Endodermal cell (in vitro differentiated cells): ENCODE measurements at regions not wholly inside any gene's neighbourhood (a gene's known extent, or its start where the extent isn't known, plus 50 kb on each side); places are given as distances from the start of the nearest gene placed in this dataset.
A peak's percentile ranks its signal among the peaks of the same experiment; 100 is the strongest.

ENCODE experiments used
- DNase-seq: peaks from one replicate; pipeline ENCODE4 v3.0.0-alpha.2; 2017
- H3K27ac ChIP-seq: 2 replicates; pipeline ENCODE4 v1.5.1; 2013; ENCODE audit warnings: mild to moderate bottlenecking, low read depth, low read length, moderate library complexity
- H3K27me3 ChIP-seq: 2 replicates; pipeline ENCODE4 v1.6.1; 2013; ENCODE audit warnings: mild to moderate bottlenecking, low read length, moderate library complexity; ENCODE audit not compliant: insufficient read depth, control insufficient read depth, poor library complexity, severe bottlenecking
- H3K36me3 ChIP-seq: 2 replicates; pipeline ENCODE4 v1.7.0; 2013; ENCODE audit warnings: mild to moderate bottlenecking, low read length, moderate library complexity; ENCODE audit not compliant: control insufficient read depth, insufficient read depth
- H3K4me1 ChIP-seq: one replicate; pipeline ENCODE4 v1.7.0; 2013; ENCODE audit warnings: low read length; ENCODE audit not compliant: control insufficient read depth, insufficient read depth
- H3K4me3 ChIP-seq: 2 replicates; pipeline ENCODE4 v1.5.1; 2013; ENCODE audit warnings: mild to moderate bottlenecking, low read length, moderate library complexity
- H3K9ac ChIP-seq: 2 replicates; pipeline ENCODE4 v1.6.1; 2013; ENCODE audit warnings: mild to moderate bottlenecking, low read length, moderate library complexity; ENCODE audit not compliant: poor library complexity, severe bottlenecking; ENCODE audit errors: extremely low read depth
- H3K9me3 ChIP-seq: 2 replicates; pipeline ENCODE4 v1.6.1; 2013; ENCODE audit warnings: mild to moderate bottlenecking, low read length, moderate library complexity; ENCODE audit not compliant: control insufficient read depth
- H3K27ac Mint-ChIP-seq: 2 replicates; pipeline ENCODE4 v1.8.0; 2020; ENCODE audit warnings: mixed read lengths
- H3K27me3 Mint-ChIP-seq: 2 replicates; pipeline ENCODE4 v1.8.0; 2021; ENCODE audit warnings: mild to moderate bottlenecking, mixed read lengths; ENCODE audit not compliant: insufficient read depth
- H3K36me3 Mint-ChIP-seq: 2 replicates; pipeline ENCODE4 v1.8.0; 2020; ENCODE audit warnings: low read depth, mixed read lengths
- H3K4me1 Mint-ChIP-seq: 2 replicates; pipeline ENCODE4 v1.8.0; 2020; ENCODE audit warnings: mixed read lengths
- H3K4me3 Mint-ChIP-seq: 2 replicates; pipeline ENCODE4 v1.8.0; 2020; ENCODE audit warnings: mild to moderate bottlenecking, moderate library complexity, mixed read lengths
- H3K9me3 Mint-ChIP-seq: 2 replicates; pipeline ENCODE4 v1.8.0; 2020; ENCODE audit warnings: mild to moderate bottlenecking, mixed read lengths
- CTCF ChIP-seq: fragments of 200-600 bp; sonication (generic); conservative IDR thresholded peaks from 2 replicates; pipeline ENCODE4 v1.5.0; 2021; ENCODE audit warnings: antibody characterized with exemption, mild to moderate bottlenecking
- WGBS, 2 experiments: methylation state at CpG; one replicate each; pipeline versions ENCODE4 v1.1.5 to v1.1.7; 2013; ENCODE audit warnings: missing lambda C conversion rate in 2 of 2, mixed read lengths in 1 of 2; ENCODE audit not compliant: insufficient coverage in 1 of 2, insufficient read length in 1 of 2; 5-methylcytosine and 5-hydroxymethylcytosine counted together

- H3K9ac ChIP-seq, result no peak overlapping the region
- H3K4me3 Mint-ChIP-seq, result no peak overlapping the region
Observed at GRCh38 chr3:153961494-153961893, 159.7 kb upstream of the ARHGEF26 start.

GRCh38 chr3:153963012-153963411 lies 158.2 kb upstream of the ARHGEF26 start:
- peaks cover 16% of the 10 kb centered on the region for H3K9me3 Mint-ChIP-seq
- H3K4me3 ChIP-seq, result no peak overlapping the region
- no peak for DNase-seq
- 47% methylated on average over 2 of the region's 2 CpGs; no CpG with 5 or more reads in 1 of the 2 experiments for WGBS, 2 experiments
- peaks cover 25% of the 10 kb centered on the region for H3K4me1 Mint-ChIP-seq
- no peak for TF ChIP-seq CTCF
- no peak overlapping the region for H3K27ac Mint-ChIP-seq
- H3K9ac ChIP-seq, result no peak overlapping the region
- no peak overlapping the region for H3K27ac ChIP-seq
- no peak overlapping the region for H3K4me3 Mint-ChIP-seq
- H3K36me3 Mint-ChIP-seq, result no peaks in the 10 kb centered on the region
- H3K27me3 Mint-ChIP-seq, result no peaks in the 10 kb centered on the region
- peaks cover 6% of the 10 kb centered on the region for H3K9me3 ChIP-seq
- H3K36me3 ChIP-seq, result no peaks in the 10 kb centered on the region
- H3K4me1 ChIP-seq, result peaks cover 7% of the 10 kb centered on the region
- H3K27me3 ChIP-seq, result no peaks in the 10 kb centered on the region

More at GRCh38 chr3:153961494-153961893, 159.7 kb upstream of the ARHGEF26 start:
- Histone ChIP-seq H3K27me3 (no peaks in the 10 kb centered on the region), H3K4me1 (peaks cover 7% of the 10 kb centered on the region), H3K27ac (peak overlapping the region; percentile 59), H3K4me3 (peak overlapping the region; percentile 37), H3K9me3 (no peaks in the 10 kb centered on the region), H3K36me3 (no peaks in the 10 kb centered on the region)
- Mint-ChIP-seq H3K36me3 (no peaks in the 10 kb centered on the region), H3K27ac (peak overlapping the region; percentile 69), H3K4me1 (peaks cover 25% of the 10 kb centered on the region), H3K9me3 (peaks cover 14% of the 10 kb centered on the region), H3K27me3 (peaks cover 2% of the 10 kb centered on the region)
- 79 to 80% methylated on average over 1 to 3 of the region's 3 CpGs for whole genome bisulfite sequencing, 2 experiments
- TF ChIP-seq CTCF, result no peak
- DNase-seq, result no peak

GRCh38 chr3:153967260-153967659 lies 153.9 kb upstream of the ARHGEF26 start:
- Histone ChIP-seq H3K9me3 (peaks cover 15% of the 10 kb centered on the region), H3K4me1 (peaks cover 3% of the 10 kb centered on the region), H3K36me3 (no peaks in the 10 kb centered on the region), H3K27ac (no peak overlapping the region), H3K4me3 (no peak overlapping the region), H3K9ac (no peak overlapping the region), H3K27me3 (no peaks in the 10 kb centered on the region)
- Mint-ChIP-seq H3K27ac (no peak overlapping the region), H3K27me3 (no peaks in the 10 kb centered on the region), H3K9me3 (peaks cover 24% of the 10 kb centered on the region), H3K4me3 (no peak overlapping the region), H3K4me1 (peaks cover 6% of the 10 kb centered on the region), H3K36me3 (no peaks in the 10 kb centered on the region)
- no peak for TF ChIP-seq CTCF
- 92 to 100% methylated on average over 1 to 2 of the region's 2 CpGs for WGBS, 2 experiments
- no peak for DNase-seq
